HT1080 (cell line): ENCODE measurements at regions not wholly inside any gene's neighbourhood (a gene's known extent, or its start where the extent isn't known, plus 50 kb on each side); places are given as distances from the start of the nearest gene placed in this dataset.
"Not testable (repeated sequence)": the region's sequence is repeated elsewhere in the genome, so short reads cannot be mapped to it uniquely, and the experiment has no call there.

Experiments used
- DNase-seq: peaks from one replicate; pipeline ENCODE4 v3.0.0-alpha.2; 2015; ENCODE audit warnings: low read depth

DNA sequence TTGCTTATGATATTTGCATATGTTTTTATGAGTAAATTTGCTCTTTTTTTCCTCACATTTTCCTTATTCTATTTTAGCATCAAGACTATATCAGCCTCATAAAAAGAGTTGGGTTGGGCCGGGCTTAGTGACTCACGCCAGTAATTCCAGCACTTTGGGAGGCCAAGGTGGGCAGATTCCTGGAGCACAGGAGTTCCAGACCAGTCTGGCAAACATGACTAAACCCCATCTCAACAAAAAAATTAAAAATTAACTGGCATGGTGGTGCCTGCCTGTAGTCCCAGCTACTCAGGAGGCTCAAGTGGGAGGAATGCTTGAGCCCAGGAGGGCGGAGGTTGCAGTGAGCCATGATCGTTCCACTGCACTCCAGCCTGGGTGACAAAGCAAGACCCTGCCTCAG lies 148.8 kb upstream of the ANO5 start:
- peak; percentile 10 for DNase-seq

DNA sequence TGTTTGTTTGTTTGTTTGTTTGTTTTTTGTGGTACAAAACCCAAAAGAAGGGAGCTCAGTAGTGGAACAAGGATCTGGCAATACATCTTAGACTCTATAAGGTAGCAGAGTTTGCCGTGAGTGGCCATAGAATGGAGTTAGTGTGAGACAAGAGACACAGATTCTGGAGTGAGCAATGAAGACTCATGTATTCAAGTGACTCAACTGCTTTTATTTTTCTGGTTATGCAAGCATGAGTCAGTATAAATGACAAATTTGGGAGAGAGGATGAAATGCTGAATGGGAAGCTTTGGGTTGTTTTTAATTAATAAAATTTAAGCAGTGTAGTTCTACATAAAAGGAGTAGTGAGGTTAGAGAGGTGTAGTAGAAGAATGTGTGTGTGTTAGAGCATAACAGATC lies 143.6 kb upstream of the ANO5 start:
- peak; percentile 53 for DNase-seq

DNA sequence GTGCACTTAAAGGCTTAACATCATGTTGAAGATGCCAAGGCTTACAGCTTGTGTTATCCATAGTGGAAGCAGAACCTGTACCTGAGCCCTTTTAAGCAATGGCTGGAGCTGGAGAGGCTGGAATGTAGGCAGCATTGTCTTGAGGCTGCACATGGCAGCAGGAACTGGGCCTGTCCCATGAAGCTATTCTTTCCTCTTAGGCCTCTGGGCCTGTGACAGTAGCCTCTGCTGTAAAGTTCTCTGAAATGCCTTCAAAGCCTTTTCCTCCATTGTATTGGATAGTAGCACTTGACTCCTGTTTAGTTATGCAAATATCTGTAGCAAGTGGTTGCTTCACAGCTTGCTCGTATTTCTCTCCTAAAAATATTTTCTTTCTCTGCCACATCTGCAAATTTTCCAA lies 127.4 kb upstream of the ANO5 start:
- no peak for DNase-seq

DNA sequence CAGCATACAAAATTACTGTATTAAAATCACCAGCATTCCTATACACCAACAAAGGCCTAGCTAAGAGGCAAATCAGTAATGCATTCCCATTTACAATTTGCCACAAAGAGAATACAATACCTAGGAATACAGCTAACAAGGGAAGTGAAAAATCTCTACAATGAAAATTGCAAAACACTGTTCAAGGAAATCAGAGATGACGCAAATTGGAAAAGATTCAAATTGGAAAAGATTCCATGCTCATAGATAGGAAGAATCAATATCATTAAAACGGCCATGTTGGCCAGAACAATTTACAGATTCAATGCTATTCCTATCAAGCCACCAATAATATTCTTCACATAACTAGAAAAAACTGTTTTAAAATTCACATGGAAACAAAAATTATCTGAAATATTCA lies 123.0 kb upstream of the ANO5 start:
- no peak for DNase-seq

DNA sequence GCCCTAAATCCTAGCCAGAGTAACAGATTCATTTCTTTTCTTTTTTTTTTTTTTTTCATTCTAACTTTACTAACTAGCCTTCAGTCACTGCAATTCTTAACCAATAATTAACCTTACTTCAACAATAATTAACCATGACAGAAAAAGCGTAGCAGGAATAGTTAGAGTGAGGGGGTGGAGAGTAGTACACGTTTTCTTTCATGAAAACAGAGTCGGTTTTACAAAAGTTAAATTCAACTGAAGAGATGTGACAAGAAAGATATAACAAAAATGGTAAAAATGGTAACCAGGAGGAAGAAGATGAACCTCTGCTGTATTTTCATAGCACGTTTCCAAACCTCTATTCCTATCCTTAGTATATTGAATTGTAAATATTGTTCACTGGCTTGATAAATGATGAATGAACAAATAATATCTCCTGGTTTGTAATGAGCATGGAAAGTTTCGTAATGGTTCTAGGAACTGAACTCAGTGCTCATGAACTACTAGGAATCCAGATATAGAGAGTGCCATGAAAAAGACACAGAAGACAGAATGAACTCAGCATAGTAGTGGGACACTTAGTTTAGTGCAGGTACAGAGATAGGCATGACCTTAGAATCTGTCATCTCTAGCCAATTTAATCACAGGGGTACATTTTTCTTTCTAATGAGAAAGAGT lies 116.5 kb upstream of the ANO5 start:
- no peak for DNase-seq

DNA sequence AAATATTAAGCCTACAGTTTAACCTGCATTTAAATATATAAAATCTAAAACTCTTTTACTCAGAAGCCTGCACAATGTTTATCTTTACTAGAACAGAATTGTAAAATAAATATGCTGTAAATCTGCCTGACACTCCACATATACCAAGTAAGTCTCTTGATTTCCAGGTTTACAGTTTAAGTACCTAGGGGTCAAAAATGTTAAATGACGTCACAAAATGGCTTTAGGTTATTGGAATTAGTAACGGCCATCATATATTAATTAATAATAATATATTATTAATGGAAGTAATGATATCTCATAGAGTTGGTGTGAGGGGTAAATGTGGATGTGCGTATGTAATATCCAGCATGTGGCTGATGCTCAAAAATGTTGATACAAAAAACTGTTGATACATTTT lies 114.8 kb upstream of the ANO5 start:
- no peak for DNase-seq

DNA sequence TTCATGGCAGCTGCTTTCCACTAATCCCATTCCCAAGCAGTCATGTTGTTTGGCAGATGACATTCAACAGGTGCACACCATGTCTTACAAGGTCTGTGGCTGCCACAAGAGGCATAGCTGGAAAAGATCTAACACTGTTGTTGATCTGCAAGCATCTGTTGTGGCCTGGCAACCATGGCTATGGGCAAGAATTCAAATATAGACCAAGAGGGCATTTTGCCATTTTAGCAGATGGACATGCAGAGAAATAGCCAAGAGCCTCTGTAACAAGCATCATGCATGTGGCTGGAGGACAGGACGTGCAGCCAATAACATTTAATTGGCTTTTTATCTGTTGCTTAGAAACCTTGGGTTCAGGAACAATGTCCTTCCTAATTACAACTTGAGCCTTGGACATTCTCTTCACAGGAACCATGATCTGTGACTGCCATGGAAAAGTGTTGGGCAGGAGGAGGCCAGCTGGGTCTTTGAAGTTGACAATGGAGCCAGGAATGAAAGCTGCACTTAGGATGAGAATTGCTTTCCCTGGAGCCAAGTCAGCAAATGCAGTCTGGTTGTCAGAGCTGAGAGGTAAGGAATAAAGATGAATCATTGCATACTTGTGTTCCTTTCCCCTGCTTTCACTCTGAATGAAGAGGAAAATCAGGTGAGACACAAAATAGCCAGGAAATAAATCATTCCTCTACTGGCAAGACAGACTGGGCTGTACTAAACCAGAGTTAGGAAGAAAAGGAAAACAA lies 113.6 kb upstream of the ANO5 start:
- no peak for DNase-seq

DNA sequence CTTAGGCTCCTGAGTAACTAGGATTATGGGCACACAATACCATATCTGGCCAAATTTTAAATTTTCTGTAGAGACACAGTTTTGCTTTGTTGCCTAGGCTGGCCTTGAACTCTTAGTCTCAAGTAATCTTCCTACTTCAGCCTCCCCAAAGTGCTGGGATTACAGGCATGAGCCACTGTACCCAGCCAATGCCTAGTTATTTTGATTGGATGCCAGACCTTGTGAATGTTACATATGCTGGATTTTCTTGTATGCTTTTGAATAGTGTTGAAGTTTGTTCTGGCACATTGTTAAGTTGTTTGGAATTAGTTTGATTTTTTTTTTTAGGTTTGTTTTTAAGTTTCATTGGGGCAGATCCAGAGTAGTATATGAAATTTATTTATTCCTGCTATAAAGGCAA lies 110.7 kb upstream of the ANO5 start:
- no peak for DNase-seq

DNA sequence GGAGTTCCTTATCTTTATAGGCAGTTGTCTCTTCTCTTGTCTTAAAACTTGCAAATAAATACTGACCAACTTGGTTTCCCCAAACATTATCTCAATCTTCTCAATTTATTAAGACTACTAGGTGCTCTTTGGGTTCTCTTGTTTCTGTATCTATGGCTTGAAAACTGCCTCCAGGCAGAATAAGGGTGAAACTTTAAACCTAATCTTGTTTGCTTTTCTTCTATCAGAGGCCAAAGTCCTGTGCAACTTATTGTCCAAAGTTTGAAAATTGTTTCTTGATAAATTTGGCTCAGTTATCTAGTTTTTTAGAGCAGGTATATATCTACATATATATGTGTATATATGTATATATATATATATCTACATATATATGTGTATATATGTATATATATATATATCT lies 110.1 kb upstream of the ANO5 start:
- DNase-seq = no peak

DNA sequence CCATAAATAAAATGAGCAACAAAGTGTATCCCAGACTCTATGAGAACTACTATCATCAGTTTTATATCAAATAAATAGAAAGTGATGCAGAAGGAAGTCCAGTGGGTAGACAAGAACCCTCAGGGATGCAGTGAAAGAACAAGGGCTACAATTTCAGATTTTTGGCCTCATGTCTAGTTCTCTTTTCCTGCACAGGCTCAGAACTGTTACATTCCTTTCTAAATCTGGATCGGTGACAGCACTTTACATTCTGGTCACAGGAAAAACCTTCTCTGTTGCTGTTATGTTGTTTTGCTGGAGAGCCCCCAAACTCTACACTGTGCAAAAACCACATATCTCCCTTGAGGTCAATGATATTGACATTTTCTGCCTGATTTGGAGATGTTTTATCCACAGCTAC lies 108.8 kb upstream of the ANO5 start:
- no peak for DNase-seq

DNA sequence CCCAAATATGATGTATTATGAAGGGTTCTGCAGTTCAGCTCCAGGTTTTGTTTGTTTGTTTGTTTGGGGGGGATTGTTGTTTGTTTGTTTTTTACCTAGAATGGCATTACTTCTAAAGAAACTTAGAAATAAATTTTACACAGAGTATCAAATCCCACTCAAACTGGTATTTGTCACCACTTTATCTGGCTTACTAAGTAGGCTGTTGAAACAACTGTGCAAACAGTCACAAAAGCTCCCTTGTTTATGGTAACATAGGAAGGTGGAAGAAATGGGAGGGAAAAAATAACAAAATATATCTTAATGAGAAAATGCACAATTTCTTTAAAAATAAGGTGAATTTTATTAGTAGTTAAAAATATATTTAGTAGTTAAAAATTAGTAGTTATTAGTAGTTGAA lies 108.3 kb upstream of the ANO5 start:
- DNase-seq = no peak

DNA sequence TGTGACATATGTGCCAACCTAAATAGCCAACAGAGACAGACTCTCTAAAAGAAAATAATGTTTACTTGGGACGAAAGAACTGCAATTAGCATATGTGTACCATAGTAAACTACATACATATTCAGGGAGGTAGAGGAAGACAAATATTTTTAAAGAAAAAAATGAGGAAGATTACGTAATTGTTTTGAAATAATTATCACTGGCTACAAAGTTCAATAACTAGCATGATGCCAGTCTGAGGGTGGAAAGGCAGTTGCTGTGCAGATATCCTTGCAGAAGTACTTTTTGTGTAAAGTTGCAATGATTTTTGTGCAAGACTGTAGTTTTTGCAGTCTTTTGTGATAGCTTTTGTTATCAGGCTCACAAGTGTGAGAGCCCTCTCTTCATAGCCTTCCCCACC lies 103.3 kb upstream of the ANO5 start:
- DNase-seq = no peak

DNA sequence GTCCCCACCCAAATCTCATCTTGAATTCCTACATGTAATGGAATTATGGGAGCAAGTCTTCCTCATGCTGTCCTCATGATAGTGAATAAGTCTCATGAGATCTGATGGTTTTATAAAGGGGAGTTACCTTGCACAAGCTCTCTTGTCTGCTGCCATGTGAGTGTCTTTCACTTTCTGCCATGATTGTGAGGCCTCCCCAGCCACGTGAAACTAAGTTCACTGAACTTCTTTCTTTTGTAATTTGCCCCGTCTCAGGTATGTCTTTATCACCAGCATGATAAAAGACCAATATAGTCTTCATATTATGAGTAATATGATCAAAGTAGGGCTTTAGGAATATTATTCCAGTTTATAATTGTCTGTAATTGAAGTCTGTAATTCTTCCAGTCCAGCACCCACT lies 86.3 kb upstream of the ANO5 start:
- no peak for DNase-seq

DNA sequence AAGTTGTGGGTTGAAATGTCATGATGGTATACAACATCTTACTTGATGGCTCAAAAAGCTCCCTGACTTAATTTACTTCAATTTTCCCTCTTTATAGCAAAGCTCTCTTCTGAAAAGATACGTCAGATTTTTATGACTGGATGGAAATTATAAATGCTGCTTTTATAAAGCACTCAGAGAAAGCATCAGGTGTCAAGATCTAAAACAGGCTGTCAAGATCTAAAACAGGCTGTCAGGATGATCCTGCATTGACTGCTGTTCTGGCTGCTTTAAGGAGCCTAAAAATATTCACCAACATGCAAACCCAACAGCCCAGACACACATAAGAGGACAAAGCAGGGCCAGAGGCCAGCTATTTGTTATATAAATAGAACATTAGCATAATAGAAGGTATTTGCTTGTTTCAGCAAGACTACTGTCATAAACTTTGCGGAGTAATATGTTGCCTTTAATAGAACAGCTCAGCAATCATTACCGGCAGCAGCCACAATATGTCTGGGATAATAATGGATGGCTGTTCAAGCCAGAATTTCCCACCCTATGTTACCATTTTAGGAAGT lies 77.3 kb upstream of the ANO5 start:
- no peak for DNase-seq

DNA sequence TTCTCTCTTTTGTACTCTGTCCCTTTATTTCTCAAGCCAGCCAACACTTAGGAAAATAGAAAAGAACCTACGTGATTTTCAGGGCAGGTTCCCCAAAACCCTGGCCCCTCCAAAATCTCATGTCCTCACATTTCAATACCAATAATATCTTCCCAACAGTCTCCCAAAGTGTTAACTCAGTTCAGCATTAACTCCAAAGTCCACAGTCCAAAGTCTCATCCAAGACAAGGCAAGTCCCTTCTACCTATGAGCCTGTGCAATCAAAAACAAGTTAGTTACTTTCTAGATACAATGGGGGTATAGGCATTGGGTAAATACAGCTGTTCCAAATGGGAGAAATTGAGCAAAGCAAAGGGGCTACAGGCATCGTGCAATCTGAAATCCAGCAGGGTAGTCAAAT lies 64.9 kb upstream of the ANO5 start:
- not testable (repeated sequence) for DNase-seq

DNA sequence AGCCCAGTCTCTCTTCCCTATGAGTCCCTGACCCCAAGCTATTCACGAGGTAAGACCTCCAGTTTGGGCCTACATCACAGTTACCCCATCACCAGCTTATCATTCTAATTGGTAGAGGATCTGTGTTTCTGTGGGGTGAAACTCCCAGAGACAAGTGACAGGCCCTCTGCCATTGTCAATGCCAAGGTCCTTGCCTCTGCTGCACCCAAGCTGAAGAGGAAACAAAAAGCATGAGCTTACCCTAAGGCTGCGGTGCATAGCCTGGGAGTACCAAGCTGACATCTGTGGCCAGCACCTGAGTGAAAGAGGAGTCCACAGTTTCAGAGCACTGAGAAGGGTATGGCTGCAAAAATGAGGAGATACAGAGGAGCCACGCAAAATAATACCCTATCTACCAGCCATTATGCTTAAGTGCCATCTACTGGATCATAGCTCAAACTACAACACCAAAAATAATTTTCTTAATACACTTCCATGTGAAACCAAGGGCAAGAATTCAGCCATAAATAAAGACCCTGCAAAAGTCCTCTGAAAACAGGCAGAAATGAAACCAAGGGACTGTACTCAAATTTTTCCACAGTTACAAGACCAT lies 62.3 kb upstream of the ANO5 start:
- DNase-seq = peak; percentile 4

DNA sequence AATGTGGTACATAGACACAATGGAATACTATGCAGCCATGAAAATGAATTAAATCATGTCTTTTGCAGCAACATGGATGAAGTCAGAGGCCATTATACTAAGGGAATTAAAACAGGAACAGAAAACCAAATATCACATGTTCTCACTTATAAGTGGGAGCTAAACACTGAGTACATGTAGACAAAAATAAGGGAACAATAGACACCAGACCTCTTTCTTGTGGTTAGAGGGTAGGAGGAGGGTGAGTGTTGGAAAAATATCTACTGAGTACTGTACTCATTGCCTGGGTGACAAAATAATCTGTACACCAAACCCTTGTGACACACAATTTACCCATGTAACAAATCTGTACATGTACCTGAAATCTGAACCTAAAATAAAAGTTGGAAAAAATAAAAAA lies 59.1 kb upstream of the ANO5 start:
- DNase-seq = no peak

DNA sequence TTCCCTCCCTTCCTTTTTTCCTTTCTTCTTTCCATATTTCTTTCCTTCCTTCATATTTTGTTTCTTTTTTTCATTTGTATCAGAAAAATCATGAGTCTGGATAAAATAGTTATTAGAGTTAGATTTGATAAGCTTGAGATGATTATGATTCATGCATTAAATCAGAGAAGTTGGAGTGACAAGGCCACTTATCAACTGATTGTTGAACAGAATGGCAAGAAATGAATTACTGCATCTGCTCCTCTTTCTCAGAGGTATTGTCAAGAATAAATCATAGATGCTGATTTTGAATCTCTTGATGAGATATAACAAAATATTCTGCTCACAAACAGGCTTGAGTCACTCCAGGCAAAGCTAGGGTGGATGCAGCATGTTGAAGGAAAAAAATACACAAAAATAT lies 54.6 kb upstream of the ANO5 start:
- DNase-seq = no peak
